Natural killer cell (primary cell): ENCODE measurements at regions not wholly inside any gene's neighbourhood (a gene's known extent, or its start where the extent isn't known, plus 50 kb on each side); places are given as distances from the start of the nearest gene placed in this dataset.

Source experiments
- ATAC-seq, 3 donors: fragments of 150-1000 bp in 2 of 3; fragments of 200-7000 bp in 1 of 3; cut with Tn5 transposase; 1 replicate in 1 of 3; 2 replicates in 2 of 3; pipeline ENCODE4 v1.10.0; 2021; ENCODE audit warnings: mild to moderate bottlenecking in 2 of 3, moderate library complexity in 2 of 3
- DNase-seq, 2 donors: peaks; one replicate each; pipeline versions ENCODE4 v3.0.0 to v3.0.0-alpha.2; 2013 to 2021; ENCODE audit warnings: mixed read lengths in 1 of 2
- H3K27ac ChIP-seq: one replicate; pipeline ENCODE4 v1.5.1; 2013; ENCODE audit warnings: mild to moderate bottlenecking, low read length
- H3K27me3 ChIP-seq: one replicate; pipeline ENCODE4 v1.6.1; 2013; ENCODE audit warnings: low read length; ENCODE audit not compliant: control insufficient read depth, insufficient read depth
- H3K36me3 ChIP-seq: one replicate; pipeline ENCODE4 v1.6.1; 2013; ENCODE audit warnings: low read length; ENCODE audit not compliant: control insufficient read depth, insufficient read depth
- H3K4me1 ChIP-seq: one replicate; pipeline ENCODE4 v1.6.1; 2013; ENCODE audit warnings: low read length; ENCODE audit not compliant: control insufficient read depth, insufficient read depth
- H3K4me3 ChIP-seq: one replicate; pipeline ENCODE4 v1.5.1; 2013; ENCODE audit warnings: low read length
- H3K9me3 ChIP-seq: one replicate; pipeline ENCODE4 v1.6.1; 2013; ENCODE audit warnings: low read length; ENCODE audit not compliant: control insufficient read depth, insufficient read depth
- H3K27ac Mint-ChIP-seq, 2 donors: one replicate each; pipeline ENCODE4 v1.8.0; 2022; ENCODE audit warnings: mild to moderate bottlenecking in 2 of 2, mixed read lengths in 2 of 2, moderate library complexity in 1 of 2
- H3K27me3 Mint-ChIP-seq, 2 donors: one replicate each; pipeline ENCODE4 v1.8.0; 2022; ENCODE audit warnings: low read depth in 2 of 2, mixed read lengths in 2 of 2
- H3K36me3 Mint-ChIP-seq: one replicate; pipeline ENCODE4 v1.8.0; 2022; ENCODE audit warnings: mixed read lengths
- H3K4me1 Mint-ChIP-seq, 2 donors: one replicate each; pipeline ENCODE4 v1.8.0; 2022; ENCODE audit warnings: mixed read lengths in 2 of 2
- H3K4me3 Mint-ChIP-seq: one replicate; pipeline ENCODE4 v1.8.0; 2022; ENCODE audit warnings: mild to moderate bottlenecking, moderate library complexity, mixed read lengths
- H3K9me3 Mint-ChIP-seq, 2 donors: one replicate each; pipeline ENCODE4 v1.8.0; 2022; ENCODE audit warnings: mixed read lengths in 2 of 2
- CTCF ChIP-seq: fragments of 200-600 bp; IDR thresholded peaks from one replicate; pipeline ENCODE4 v1.8.0; 2022; ENCODE audit warnings: antibody characterized with exemption
- WGBS: methylation state at CpG from one replicate; pipeline ENCODE4 v1.1.7; 2013; ENCODE audit warnings: missing lambda C conversion rate; ENCODE audit not compliant: insufficient coverage; 5-methylcytosine and 5-hydroxymethylcytosine counted together
- intact Hi-C: fragments of 100-400 bp; cut with micrococcal nuclease; formaldehyde crosslinking; loops from one replicate; pipeline ENCODE4 v1.14.2; 2022

- Histone ChIP-seq H3K27ac (no peak overlapping the region), H3K36me3 (no peaks in the 10 kb centered on the region), H3K4me3 (no peak overlapping the region), H3K27me3 (no peaks in the 10 kb centered on the region), H3K9me3 (peaks cover 16% of the 10 kb centered on the region), H3K4me1 (no peaks in the 10 kb centered on the region)
- WGBS: 78% methylated on average over 5 of the region's 7 CpGs
- Mint-ChIP-seq H3K9me3 (peaks cover 17% of the 10 kb centered on the region in 2 donors), H3K4me3 (no peak overlapping the region), H3K27me3 (no peaks in the 10 kb centered on the region), H3K4me1 (no peaks in the 10 kb centered on the region), H3K36me3 (peaks cover 7% of the 10 kb centered on the region), H3K27ac (no peak overlapping the region)
- intact Hi-C loops: no loop called here
- no peak for TF ChIP-seq CTCF
- ATAC-seq (no peak), DNase-seq (no peak)
Observed at GRCh38 chr6:165031502-165031901, 277.9 kb downstream of the C6orf118 start.

- ATAC-seq: no peak
- intact Hi-C loops: no loop called here
- Mint-ChIP-seq H3K4me3 (no peak overlapping the region), H3K27me3 (no peaks in the 10 kb centered on the region), H3K9me3 (peaks cover 10 to 25% of the 10 kb centered on the region in 2 donors), H3K4me1 (no peaks in the 10 kb centered on the region), H3K27ac (no peak overlapping the region), H3K36me3 (no peaks in the 10 kb centered on the region)
- Histone ChIP-seq H3K27me3 (no peaks in the 10 kb centered on the region), H3K4me1 (no peaks in the 10 kb centered on the region), H3K27ac (no peak overlapping the region), H3K36me3 (no peaks in the 10 kb centered on the region), H3K4me3 (no peak overlapping the region), H3K9me3 (peaks cover 7% of the 10 kb centered on the region)
- TF ChIP-seq CTCF: no peak
- no peak for DNase-seq
- WGBS: 53% methylated on average over 1 of the region's 1 CpG
Observed at GRCh38 chr6:165025040-165025439, 284.4 kb downstream of the C6orf118 start.

- H3K9me3 Mint-ChIP-seq: peaks cover 5 to 26% of the 10 kb centered on the region in 2 donors
- 100% methylated on average over 1 of the region's 2 CpGs for WGBS
- intact Hi-C loops: no loop called here
- H3K27me3 Mint-ChIP-seq: no peaks in the 10 kb centered on the region
- no peak for TF ChIP-seq CTCF
- H3K36me3 Mint-ChIP-seq: no peaks in the 10 kb centered on the region
- ATAC-seq (no peak), DNase-seq (no peak)
- H3K27ac Mint-ChIP-seq: no peak overlapping the region
- H3K4me1 Mint-ChIP-seq: no peaks in the 10 kb centered on the region
- no peak overlapping the region for H3K27ac ChIP-seq
- H3K4me1 ChIP-seq: no peaks in the 10 kb centered on the region
- H3K4me3 Mint-ChIP-seq: no peak overlapping the region
- peaks cover 7% of the 10 kb centered on the region for H3K9me3 ChIP-seq
- H3K27me3 ChIP-seq: no peaks in the 10 kb centered on the region
- no peaks in the 10 kb centered on the region for H3K36me3 ChIP-seq
- no peak overlapping the region for H3K4me3 ChIP-seq
Observed at GRCh38 chr6:165019681-165020080, 289.7 kb downstream of the C6orf118 start.

GRCh38 chr6:165015676-165016075 lies 293.7 kb downstream of the C6orf118 start:
- Histone ChIP-seq H3K27me3 (no peaks in the 10 kb centered on the region), H3K27ac (no peak overlapping the region), H3K36me3 (no peaks in the 10 kb centered on the region), H3K9me3 (peaks cover 3% of the 10 kb centered on the region), H3K4me1 (no peaks in the 10 kb centered on the region), H3K4me3 (no peak overlapping the region)
- no peaks in the 10 kb centered on the region for H3K27me3 Mint-ChIP-seq
- no peaks in the 10 kb centered on the region for H3K36me3 Mint-ChIP-seq
- ATAC-seq (no peak), DNase-seq (no peak)
- H3K27ac Mint-ChIP-seq: no peak overlapping the region
- H3K9me3 Mint-ChIP-seq: peaks cover 8 to 20% of the 10 kb centered on the region in 2 donors
- TF ChIP-seq CTCF: no peak
- intact Hi-C loops: no loop called here
- H3K4me3 Mint-ChIP-seq: no peak overlapping the region
- no peaks in the 10 kb centered on the region for H3K4me1 Mint-ChIP-seq
